Ishikawa (cell line): ENCODE measurements at regions not wholly inside any gene's neighbourhood (a gene's known extent, or its start where the extent isn't known, plus 50 kb on each side); places are given as distances from the start of the nearest gene placed in this dataset.

Experiments
- CREB1 ChIP-seq: IDR thresholded peaks from 2 replicates; pipeline ENCODE4 v1.6.1; 2012; ENCODE audit warnings: low read depth
- EGR1 ChIP-seq: IDR thresholded peaks from 2 replicates; pipeline ENCODE4 v1.6.1; 2012
- EP300 ChIP-seq: IDR thresholded peaks from 2 replicates; pipeline ENCODE4 v1.6.1; 2012; ENCODE audit warnings: borderline replicate concordance
- FOXM1 ChIP-seq: IDR thresholded peaks from 2 replicates; pipeline ENCODE4 v1.6.1; 2012; ENCODE audit warnings: low read depth, borderline replicate concordance
- TAF1 ChIP-seq: IDR thresholded peaks from 2 replicates; pipeline ENCODE4 v1.6.1; 2012; ENCODE audit warnings: low read depth, mild to moderate bottlenecking
- TCF12 ChIP-seq: IDR thresholded peaks from 2 replicates; pipeline ENCODE4 v1.6.1; 2012; ENCODE audit warnings: low read depth
- YY1 ChIP-seq: IDR thresholded peaks from 2 replicates; pipeline ENCODE4 v1.6.1; 2012; ENCODE audit warnings: low read depth
- TF ChIP-seq, protein P1 (sequence below): IDR thresholded peaks from 2 replicates; pipeline ENCODE4 v1.6.1; 2012; ENCODE audit warnings: low read depth, mild to moderate bottlenecking

DNA sequence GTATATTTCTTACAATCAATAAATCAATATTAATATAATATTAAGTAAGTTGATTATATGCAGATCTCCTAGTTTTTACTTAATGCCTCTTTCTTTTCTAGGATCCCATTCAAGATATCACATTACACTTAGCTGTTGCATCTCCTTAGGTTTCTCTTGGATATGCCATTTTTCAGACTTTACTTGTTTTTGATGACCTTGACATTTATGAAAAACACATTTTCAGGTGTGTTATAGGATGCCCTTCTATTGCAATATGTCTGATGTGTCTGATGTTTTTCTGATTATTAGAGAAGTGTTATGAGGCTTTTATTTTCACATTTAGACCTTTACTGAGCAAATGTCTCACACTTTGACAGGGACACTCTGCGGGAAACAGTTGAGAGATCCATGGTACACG lies 933.6 kb upstream of the CNTNAP5 start:
- TF ChIP-seq, protein P1, sequence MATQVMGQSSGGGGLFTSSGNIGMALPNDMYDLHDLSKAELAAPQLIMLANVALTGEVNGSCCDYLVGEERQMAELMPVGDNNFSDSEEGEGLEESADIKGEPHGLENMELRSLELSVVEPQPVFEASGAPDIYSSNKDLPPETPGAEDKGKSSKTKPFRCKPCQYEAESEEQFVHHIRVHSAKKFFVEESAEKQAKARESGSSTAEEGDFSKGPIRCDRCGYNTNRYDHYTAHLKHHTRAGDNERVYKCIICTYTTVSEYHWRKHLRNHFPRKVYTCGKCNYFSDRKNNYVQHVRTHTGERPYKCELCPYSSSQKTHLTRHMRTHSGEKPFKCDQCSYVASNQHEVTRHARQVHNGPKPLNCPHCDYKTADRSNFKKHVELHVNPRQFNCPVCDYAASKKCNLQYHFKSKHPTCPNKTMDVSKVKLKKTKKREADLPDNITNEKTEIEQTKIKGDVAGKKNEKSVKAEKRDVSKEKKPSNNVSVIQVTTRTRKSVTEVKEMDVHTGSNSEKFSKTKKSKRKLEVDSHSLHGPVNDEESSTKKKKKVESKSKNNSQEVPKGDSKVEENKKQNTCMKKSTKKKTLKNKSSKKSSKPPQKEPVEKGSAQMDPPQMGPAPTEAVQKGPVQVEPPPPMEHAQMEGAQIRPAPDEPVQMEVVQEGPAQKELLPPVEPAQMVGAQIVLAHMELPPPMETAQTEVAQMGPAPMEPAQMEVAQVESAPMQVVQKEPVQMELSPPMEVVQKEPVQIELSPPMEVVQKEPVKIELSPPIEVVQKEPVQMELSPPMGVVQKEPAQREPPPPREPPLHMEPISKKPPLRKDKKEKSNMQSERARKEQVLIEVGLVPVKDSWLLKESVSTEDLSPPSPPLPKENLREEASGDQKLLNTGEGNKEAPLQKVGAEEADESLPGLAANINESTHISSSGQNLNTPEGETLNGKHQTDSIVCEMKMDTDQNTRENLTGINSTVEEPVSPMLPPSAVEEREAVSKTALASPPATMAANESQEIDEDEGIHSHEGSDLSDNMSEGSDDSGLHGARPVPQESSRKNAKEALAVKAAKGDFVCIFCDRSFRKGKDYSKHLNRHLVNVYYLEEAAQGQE, result no peak
- TF ChIP-seq FOXM1, result no peak
- no peak for TF ChIP-seq EGR1
- no peak for TF ChIP-seq YY1
- TF ChIP-seq TAF1, result no peak
- no peak for TF ChIP-seq CREB1
- no peak for TF ChIP-seq EP300
- TF ChIP-seq TCF12, result no peak
